ENCODE measurements at regions not wholly inside any gene's neighbourhood (a gene's known extent, or its start where the extent isn't known, plus 50 kb on each side); places are given as distances from the start of the nearest gene placed in this dataset.

- TF ChIP-seq, protein P1, sequence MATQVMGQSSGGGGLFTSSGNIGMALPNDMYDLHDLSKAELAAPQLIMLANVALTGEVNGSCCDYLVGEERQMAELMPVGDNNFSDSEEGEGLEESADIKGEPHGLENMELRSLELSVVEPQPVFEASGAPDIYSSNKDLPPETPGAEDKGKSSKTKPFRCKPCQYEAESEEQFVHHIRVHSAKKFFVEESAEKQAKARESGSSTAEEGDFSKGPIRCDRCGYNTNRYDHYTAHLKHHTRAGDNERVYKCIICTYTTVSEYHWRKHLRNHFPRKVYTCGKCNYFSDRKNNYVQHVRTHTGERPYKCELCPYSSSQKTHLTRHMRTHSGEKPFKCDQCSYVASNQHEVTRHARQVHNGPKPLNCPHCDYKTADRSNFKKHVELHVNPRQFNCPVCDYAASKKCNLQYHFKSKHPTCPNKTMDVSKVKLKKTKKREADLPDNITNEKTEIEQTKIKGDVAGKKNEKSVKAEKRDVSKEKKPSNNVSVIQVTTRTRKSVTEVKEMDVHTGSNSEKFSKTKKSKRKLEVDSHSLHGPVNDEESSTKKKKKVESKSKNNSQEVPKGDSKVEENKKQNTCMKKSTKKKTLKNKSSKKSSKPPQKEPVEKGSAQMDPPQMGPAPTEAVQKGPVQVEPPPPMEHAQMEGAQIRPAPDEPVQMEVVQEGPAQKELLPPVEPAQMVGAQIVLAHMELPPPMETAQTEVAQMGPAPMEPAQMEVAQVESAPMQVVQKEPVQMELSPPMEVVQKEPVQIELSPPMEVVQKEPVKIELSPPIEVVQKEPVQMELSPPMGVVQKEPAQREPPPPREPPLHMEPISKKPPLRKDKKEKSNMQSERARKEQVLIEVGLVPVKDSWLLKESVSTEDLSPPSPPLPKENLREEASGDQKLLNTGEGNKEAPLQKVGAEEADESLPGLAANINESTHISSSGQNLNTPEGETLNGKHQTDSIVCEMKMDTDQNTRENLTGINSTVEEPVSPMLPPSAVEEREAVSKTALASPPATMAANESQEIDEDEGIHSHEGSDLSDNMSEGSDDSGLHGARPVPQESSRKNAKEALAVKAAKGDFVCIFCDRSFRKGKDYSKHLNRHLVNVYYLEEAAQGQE (IDR thresholded peaks at IDR 0.05; ENCODE audit: low read depth) = no peak
- no peak for TF ChIP-seq MAX (IDR thresholded peaks at IDR 0.05)
- no peak for TF ChIP-seq EGR1 (IDR thresholded peaks at IDR 0.05)
- TF ChIP-seq YY1 (IDR thresholded peaks at IDR 0.05; ENCODE audit: low read depth) = no peak
- TF ChIP-seq FOXM1 (IDR thresholded peaks at IDR 0.05; ENCODE audit: borderline replicate concordance, low read depth) = no peak
- no peak for TF ChIP-seq CEBPB (IDR thresholded peaks at IDR 0.05)
- no peak for TF ChIP-seq USF1 (IDR thresholded peaks at IDR 0.05)
- no peak for TF ChIP-seq TEAD4 (IDR thresholded peaks at IDR 0.05)
- no peak for TF ChIP-seq CREB1 (IDR thresholded peaks at IDR 0.05; ENCODE audit: low read depth)
- TF ChIP-seq TAF1 (IDR thresholded peaks at IDR 0.05; ENCODE audit: low read depth) = no peak
- no peak for TF ChIP-seq ZBTB7A (IDR thresholded peaks at IDR 0.05; ENCODE audit: low read depth)
- no peak for TF ChIP-seq NFIC (IDR thresholded peaks at IDR 0.05)
Observed at GRCh38 chr6:163836876-163837690, 422.6 kb downstream of the QKI start.

- TF ChIP-seq TAF1 (IDR thresholded peaks at IDR 0.05; ENCODE audit: low read depth) (no peak), TEAD4 (IDR thresholded peaks at IDR 0.05) (no peak), ZBTB7A (IDR thresholded peaks at IDR 0.05; ENCODE audit: low read depth) (no peak), NFIC (IDR thresholded peaks at IDR 0.05) (no peak), CREB1 (IDR thresholded peaks at IDR 0.05; ENCODE audit: low read depth) (no peak), TCF12 (IDR thresholded peaks at IDR 0.05; ENCODE audit: low read depth) (no peak), EGR1 (IDR thresholded peaks at IDR 0.05) (no peak), YY1 (IDR thresholded peaks at IDR 0.05; ENCODE audit: low read depth) (no peak)
- TF ChIP-seq, protein P1 (IDR thresholded peaks at IDR 0.05; ENCODE audit: low read depth) = no peak
Observed at GRCh38 chr6:163835439-163836171, 421.1 kb downstream of the QKI start.

DNA sequence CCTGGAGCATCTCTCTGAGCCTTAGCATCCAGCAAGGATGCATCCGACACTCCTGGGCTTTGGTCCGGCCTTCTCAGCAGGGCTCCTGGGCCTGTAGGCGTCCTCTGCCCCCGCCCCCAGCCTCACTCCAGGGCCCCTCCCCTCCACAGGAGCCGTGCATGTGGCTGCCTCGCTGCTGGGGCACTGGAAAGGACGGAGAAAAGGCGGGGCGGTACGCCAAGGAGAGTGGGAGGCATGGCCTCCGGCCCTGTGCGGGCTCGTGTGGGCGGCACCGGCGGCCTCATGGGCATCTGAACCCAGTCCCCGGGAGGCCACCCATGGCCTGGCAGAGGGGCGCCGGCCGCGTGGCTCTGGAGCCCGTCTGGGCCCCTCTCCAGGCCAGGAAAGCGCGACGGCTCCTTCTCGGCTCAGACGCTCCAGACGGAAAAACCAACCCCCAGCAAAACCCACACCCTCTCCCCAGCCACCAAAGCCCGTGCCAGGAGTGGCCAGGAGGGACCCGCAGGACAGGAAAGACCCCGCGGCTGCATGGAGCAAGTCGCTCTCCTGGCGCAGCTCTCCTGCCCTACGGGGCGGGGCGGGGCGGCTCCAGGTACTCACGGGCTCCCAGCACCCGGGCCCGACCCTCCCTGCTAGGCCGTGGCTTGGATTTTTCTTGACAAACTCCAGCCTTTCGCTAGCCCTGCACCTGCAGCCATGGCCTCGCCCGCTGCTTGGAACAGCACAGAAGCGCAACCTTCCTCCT is 419.9 kb downstream of the QKI start:
- no peak for TF ChIP-seq YY1 (IDR thresholded peaks at IDR 0.05; ENCODE audit: low read depth)
- no peak for TF ChIP-seq NFIC (IDR thresholded peaks at IDR 0.05)
- TF ChIP-seq CREB1 (IDR thresholded peaks at IDR 0.05; ENCODE audit: low read depth) = no peak
- no peak for TF ChIP-seq EP300 (IDR thresholded peaks at IDR 0.05; ENCODE audit: borderline replicate concordance)
- no peak for TF ChIP-seq TEAD4 (IDR thresholded peaks at IDR 0.05)
- no peak for TF ChIP-seq USF1 (IDR thresholded peaks at IDR 0.05)
- no peak for TF ChIP-seq CEBPB (IDR thresholded peaks at IDR 0.05)
- TF ChIP-seq MAX (IDR thresholded peaks at IDR 0.05) = no peak
- TF ChIP-seq TAF1 (IDR thresholded peaks at IDR 0.05; ENCODE audit: low read depth) = no peak

DNA sequence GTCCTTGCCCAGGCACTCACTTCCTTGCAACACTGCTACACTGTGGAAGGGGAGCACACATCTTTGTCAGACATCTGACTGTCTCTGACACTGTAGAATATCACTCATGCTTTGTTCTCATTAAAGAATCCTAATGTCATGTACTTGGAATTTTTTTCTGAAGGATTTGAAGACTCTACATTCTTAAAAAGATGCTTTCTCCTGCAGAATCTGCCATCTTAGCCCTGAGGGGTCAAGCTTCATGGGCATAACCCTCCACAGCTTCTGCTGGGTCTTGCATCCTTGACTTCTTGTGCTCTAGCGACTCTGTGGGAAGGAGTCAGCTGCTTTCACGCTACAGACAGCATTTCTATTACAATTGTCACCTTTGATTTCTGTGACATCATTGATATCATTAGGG is 417.2 kb downstream of the QKI start:
- TF ChIP-seq TAF1 (IDR thresholded peaks at IDR 0.05; ENCODE audit: low read depth) (no peak), YY1 (IDR thresholded peaks at IDR 0.05; ENCODE audit: low read depth) (no peak), TCF12 (IDR thresholded peaks at IDR 0.05; ENCODE audit: low read depth) (no peak), EGR1 (IDR thresholded peaks at IDR 0.05) (no peak), USF1 (IDR thresholded peaks at IDR 0.05) (no peak), FOXM1 (IDR thresholded peaks at IDR 0.05; ENCODE audit: borderline replicate concordance, low read depth) (no peak), NFIC (IDR thresholded peaks at IDR 0.05) (no peak), EP300 (IDR thresholded peaks at IDR 0.05; ENCODE audit: borderline replicate concordance) (no peak), RAD21 (IDR thresholded peaks at IDR 0.05; ENCODE audit: low read depth) (no peak), TEAD4 (IDR thresholded peaks at IDR 0.05) (no peak), CREB1 (IDR thresholded peaks at IDR 0.05; ENCODE audit: low read depth) (no peak)
- TF ChIP-seq, protein P1 (IDR thresholded peaks at IDR 0.05; ENCODE audit: low read depth) = no peak
